ENCODE measurements at regions not wholly inside any gene's neighbourhood (a gene's known extent, or its start where the extent isn't known, plus 50 kb on each side); places are given as distances from the start of the nearest gene placed in this dataset.

DNA sequence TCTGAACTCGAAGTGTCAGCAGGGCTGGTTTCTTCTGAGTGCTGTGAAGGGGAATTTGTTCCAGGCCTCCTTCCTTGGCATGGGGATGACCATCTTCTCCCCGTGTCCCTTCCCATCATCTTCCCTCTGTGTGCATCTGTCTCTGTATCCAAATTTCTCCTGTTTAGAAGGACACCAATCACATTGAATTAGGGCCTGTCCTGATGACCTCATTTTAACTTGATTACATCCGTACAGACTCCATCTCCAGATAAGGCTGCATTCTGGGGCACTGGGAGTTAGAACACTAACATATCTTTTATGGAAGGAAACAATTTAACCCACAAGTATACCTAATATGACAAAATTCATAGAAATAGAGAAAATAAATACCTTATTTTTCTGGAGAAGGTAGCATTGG is 76.8 kb upstream of the ANKRD1 start:
- CTCF ChIA-PET: no interaction called here
- TF ChIP-seq EZH2phosphoT487 (IDR thresholded peaks at IDR 0.05; ENCODE audit: borderline replicate concordance, low read length) (no peak), EZH2 (IDR thresholded peaks at IDR 0.05; ENCODE audit: low read length, unreplicated experiment) (no peak)
- TF ChIP-seq, protein P1, sequence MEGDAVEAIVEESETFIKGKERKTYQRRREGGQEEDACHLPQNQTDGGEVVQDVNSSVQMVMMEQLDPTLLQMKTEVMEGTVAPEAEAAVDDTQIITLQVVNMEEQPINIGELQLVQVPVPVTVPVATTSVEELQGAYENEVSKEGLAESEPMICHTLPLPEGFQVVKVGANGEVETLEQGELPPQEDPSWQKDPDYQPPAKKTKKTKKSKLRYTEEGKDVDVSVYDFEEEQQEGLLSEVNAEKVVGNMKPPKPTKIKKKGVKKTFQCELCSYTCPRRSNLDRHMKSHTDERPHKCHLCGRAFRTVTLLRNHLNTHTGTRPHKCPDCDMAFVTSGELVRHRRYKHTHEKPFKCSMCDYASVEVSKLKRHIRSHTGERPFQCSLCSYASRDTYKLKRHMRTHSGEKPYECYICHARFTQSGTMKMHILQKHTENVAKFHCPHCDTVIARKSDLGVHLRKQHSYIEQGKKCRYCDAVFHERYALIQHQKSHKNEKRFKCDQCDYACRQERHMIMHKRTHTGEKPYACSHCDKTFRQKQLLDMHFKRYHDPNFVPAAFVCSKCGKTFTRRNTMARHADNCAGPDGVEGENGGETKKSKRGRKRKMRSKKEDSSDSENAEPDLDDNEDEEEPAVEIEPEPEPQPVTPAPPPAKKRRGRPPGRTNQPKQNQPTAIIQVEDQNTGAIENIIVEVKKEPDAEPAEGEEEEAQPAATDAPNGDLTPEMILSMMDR (conservative IDR thresholded peaks at IDR 0.05; ENCODE audit: low read depth, low read length): no peak

DNA sequence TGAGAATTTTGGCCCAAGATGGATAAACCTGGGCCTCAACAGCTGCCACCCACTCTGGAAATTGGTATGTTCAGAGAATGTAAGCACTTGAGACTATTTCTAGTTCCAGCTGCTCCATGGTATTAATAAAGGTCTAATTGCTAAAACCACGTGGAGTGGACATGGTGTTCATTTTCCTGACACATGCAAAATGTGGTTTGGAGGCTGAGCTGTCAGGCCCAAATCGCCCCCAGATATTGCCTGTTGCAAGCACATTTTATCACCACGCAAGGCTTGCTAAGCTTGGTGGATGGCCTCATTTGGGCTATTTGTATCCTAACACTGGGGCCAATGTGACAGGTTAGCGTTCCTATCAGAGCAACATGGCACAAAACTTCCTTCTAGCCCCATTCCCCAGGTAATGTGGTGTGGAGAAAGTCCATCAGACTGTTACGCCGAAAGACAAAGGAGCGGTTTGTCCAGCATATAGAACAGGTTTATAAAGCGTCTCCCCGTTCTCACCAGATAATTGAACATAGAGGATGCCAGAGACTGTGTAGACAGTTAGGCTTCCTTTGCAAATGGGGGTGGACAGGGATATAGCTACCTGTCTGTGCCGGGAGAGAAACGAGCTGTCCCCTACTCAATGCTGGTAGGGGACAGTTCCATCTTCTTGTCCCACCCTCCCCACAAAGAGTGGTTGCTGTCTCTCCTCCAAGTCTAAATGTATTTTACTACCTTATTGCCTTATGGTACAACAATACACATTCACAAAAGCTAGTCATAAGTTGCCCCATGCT is 78.0 kb upstream of the ANKRD1 start:
- ATAC-seq (no peak), DNase-seq (no peak)
- no peaks in the 10 kb centered on the region for H4K20me1 ChIP-seq (ENCODE audit: low read length)
- H3K9me3 ChIP-seq (ENCODE audit: low read length): no peaks in the 10 kb centered on the region
- BruUV-seq (replicated peaks): no TSS peak
- H3K36me3 ChIP-seq (ENCODE audit: low read depth, low read length): no peaks in the 10 kb centered on the region
- no peak for TF ChIP-seq EZH2phosphoT487 (IDR thresholded peaks at IDR 0.05; ENCODE audit: borderline replicate concordance, low read length)
- TF ChIP-seq, protein P1 (conservative IDR thresholded peaks at IDR 0.05; ENCODE audit: low read depth, low read length): no peak
- no peak for TF ChIP-seq EZH2 (IDR thresholded peaks at IDR 0.05; ENCODE audit: low read length, unreplicated experiment)
- ChIA-PET POLR2A (ENCODE audit: unreplicated experiment) (no interaction called here), CTCF (no interaction called here)
- H3F3A ChIP-seq (ENCODE audit: low read length, unreplicated experiment): no peaks in the 10 kb centered on the region
- H3K4me2 ChIP-seq (ENCODE audit: low read length): no peak overlapping the region
- no peaks in the 10 kb centered on the region for H3K79me2 ChIP-seq (ENCODE audit: low read length)
- H3K27ac ChIP-seq (ENCODE audit: low read length): no peak overlapping the region
- H3K4me3 ChIP-seq (ENCODE audit: low read length): no peak overlapping the region
- no peak overlapping the region for H2AFZ ChIP-seq (ENCODE audit: low read length)
- intact Hi-C loops (cut with micrococcal nuclease): no loop called here
- H3K27me3 ChIP-seq (ENCODE audit: low read length): no peaks in the 10 kb centered on the region
- no peak overlapping the region for H3K9ac ChIP-seq (ENCODE audit: low read length)
- no peaks in the 10 kb centered on the region for H3K4me1 ChIP-seq (ENCODE audit: insufficient read depth, low read length)
- H3K9me2 ChIP-seq (replicated peaks; ENCODE audit: low read length): no peaks in the 10 kb centered on the region

More for the DNA sequence above, 76.8 kb upstream of the ANKRD1 start:
- H3K36me3 ChIP-seq (ENCODE audit: low read depth, low read length): no peaks in the 10 kb centered on the region
- no peak overlapping the region for H2AFZ ChIP-seq (ENCODE audit: low read length)
- no peaks in the 10 kb centered on the region for H4K20me1 ChIP-seq (ENCODE audit: low read length)
- intact Hi-C loops (cut with micrococcal nuclease): no loop called here
- no peaks in the 10 kb centered on the region for H3F3A ChIP-seq (ENCODE audit: low read length, unreplicated experiment)
- no peak overlapping the region for H3K9ac ChIP-seq (ENCODE audit: low read length)
- no peak overlapping the region for H3K4me3 ChIP-seq (ENCODE audit: low read length)
- H3K79me2 ChIP-seq (ENCODE audit: low read length): no peaks in the 10 kb centered on the region
- POLR2A ChIA-PET (ENCODE audit: unreplicated experiment): no interaction called here
- DNase-seq (no peak), ATAC-seq (no peak)
- no peaks in the 10 kb centered on the region for H3K9me2 ChIP-seq (replicated peaks; ENCODE audit: low read length)
- no peak overlapping the region for H3K27ac ChIP-seq (ENCODE audit: low read length)
- no TSS peak for BruUV-seq (replicated peaks)
- H3K4me2 ChIP-seq (ENCODE audit: low read length): no peak overlapping the region
- H3K4me1 ChIP-seq (ENCODE audit: insufficient read depth, low read length): no peaks in the 10 kb centered on the region
- no peaks in the 10 kb centered on the region for H3K9me3 ChIP-seq (ENCODE audit: low read length)
- H3K27me3 ChIP-seq (ENCODE audit: low read length): no peaks in the 10 kb centered on the region

DNA sequence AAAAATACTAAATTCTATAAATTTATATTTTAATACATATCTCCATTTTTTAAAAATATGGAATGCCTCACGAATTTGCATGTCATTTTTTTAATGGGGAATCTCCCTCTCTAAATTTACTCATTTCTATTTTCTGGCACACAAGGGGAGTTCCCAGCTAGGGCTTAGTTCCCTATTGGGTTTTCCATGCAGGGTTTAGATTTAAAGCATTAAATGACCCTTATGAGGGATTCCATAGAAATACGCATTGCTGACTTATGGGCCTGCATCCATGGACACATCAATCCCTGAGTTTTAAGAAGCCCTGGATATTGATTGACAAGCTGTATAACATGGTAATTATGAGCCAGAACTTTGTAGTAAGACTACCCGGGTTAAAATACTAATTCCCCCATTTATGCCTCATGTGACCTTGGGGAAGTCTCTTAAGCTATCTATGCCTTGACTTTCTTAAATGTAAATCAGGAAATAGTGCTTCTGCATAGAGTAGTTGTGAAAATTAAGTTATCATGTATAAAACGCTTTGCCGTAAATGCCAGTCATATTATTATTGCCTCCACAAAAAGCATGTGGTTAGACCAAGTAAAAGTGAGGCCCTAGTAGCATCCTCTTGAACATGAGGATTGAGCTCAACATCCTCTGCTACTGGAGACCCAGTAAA is 78.8 kb upstream of the ANKRD1 start:
- no peak overlapping the region for H3K9ac ChIP-seq (ENCODE audit: low read length)
- no peak overlapping the region for H3K27ac ChIP-seq (ENCODE audit: low read length)
- no peaks in the 10 kb centered on the region for H3K79me2 ChIP-seq (ENCODE audit: low read length)
- ChIA-PET CTCF (no interaction called here), POLR2A (ENCODE audit: unreplicated experiment) (no interaction called here)
- H3K9me3 ChIP-seq (ENCODE audit: low read length): no peaks in the 10 kb centered on the region
- H3K36me3 ChIP-seq (ENCODE audit: low read depth, low read length): no peaks in the 10 kb centered on the region
- DNase-seq (no peak), ATAC-seq (no peak)
- H3K4me2 ChIP-seq (ENCODE audit: low read length): no peak overlapping the region
- no peak overlapping the region for H2AFZ ChIP-seq (ENCODE audit: low read length)
- H3K4me3 ChIP-seq (ENCODE audit: low read length): no peak overlapping the region
- BruUV-seq (replicated peaks): no TSS peak
- no peaks in the 10 kb centered on the region for H3F3A ChIP-seq (ENCODE audit: low read length, unreplicated experiment)
- TF ChIP-seq EZH2phosphoT487 (IDR thresholded peaks at IDR 0.05; ENCODE audit: borderline replicate concordance, low read length) (no peak), EZH2 (IDR thresholded peaks at IDR 0.05; ENCODE audit: low read length, unreplicated experiment) (no peak)
- TF ChIP-seq, protein P1 (conservative IDR thresholded peaks at IDR 0.05; ENCODE audit: low read depth, low read length): no peak
- no peaks in the 10 kb centered on the region for H3K9me2 ChIP-seq (replicated peaks; ENCODE audit: low read length)
- H4K20me1 ChIP-seq (ENCODE audit: low read length): no peaks in the 10 kb centered on the region
- no peaks in the 10 kb centered on the region for H3K27me3 ChIP-seq (ENCODE audit: low read length)
- no peaks in the 10 kb centered on the region for H3K4me1 ChIP-seq (ENCODE audit: insufficient read depth, low read length)
- intact Hi-C loops (cut with micrococcal nuclease): no loop called here

All from PC-3 (cell line).